BE2C (cell line): ENCODE measurements at regions not wholly inside any gene's neighbourhood (a gene's known extent, or its start where the extent isn't known, plus 50 kb on each side); places are given as distances from the start of the nearest gene placed in this dataset.

Experiments
- DNase-seq: peaks from one replicate; pipeline ENCODE4 v3.0.0-alpha.2; 2020
- H3K27me3 ChIP-seq: fragments of 250-450 bp; sonication (Bioruptor Pico); 2 replicates; pipeline ENCODE4 v1.5.1; 2020; ENCODE audit warnings: mild to moderate bottlenecking
- H3K36me3 ChIP-seq: fragments of 250-450 bp; sonication (Bioruptor Pico); 2 replicates; pipeline ENCODE4 v1.5.1; 2020; ENCODE audit warnings: mild to moderate bottlenecking
- H3K4me1 ChIP-seq: fragments of 250-450 bp; sonication (Bioruptor Pico); 2 replicates; pipeline ENCODE4 v1.5.1; 2020
- H3K4me3 ChIP-seq: 2 replicates; pipeline ENCODE4 v1.5.1; 2011; ENCODE audit warnings: low read depth, low read length
- H3K9me3 ChIP-seq: fragments of 250-450 bp; sonication (Bioruptor Pico); 2 replicates; pipeline ENCODE4 v1.5.1; 2020
- TF ChIP-seq, protein P1 (sequence below): IDR thresholded peaks from 2 replicates; pipeline ENCODE4 v1.5.1; 2012; ENCODE audit warnings: mild to moderate bottlenecking, low read depth, low read length

- H3K4me1 ChIP-seq = peaks cover 6% of the 10 kb centered on the region; the same call in 1 of the 2 replicates
- no peaks in the 10 kb centered on the region; the same call in 1 of the 2 replicates for H3K9me3 ChIP-seq
- TF ChIP-seq, protein P1, sequence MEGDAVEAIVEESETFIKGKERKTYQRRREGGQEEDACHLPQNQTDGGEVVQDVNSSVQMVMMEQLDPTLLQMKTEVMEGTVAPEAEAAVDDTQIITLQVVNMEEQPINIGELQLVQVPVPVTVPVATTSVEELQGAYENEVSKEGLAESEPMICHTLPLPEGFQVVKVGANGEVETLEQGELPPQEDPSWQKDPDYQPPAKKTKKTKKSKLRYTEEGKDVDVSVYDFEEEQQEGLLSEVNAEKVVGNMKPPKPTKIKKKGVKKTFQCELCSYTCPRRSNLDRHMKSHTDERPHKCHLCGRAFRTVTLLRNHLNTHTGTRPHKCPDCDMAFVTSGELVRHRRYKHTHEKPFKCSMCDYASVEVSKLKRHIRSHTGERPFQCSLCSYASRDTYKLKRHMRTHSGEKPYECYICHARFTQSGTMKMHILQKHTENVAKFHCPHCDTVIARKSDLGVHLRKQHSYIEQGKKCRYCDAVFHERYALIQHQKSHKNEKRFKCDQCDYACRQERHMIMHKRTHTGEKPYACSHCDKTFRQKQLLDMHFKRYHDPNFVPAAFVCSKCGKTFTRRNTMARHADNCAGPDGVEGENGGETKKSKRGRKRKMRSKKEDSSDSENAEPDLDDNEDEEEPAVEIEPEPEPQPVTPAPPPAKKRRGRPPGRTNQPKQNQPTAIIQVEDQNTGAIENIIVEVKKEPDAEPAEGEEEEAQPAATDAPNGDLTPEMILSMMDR = no peak
- no peak for DNase-seq
- H3K36me3 ChIP-seq = no peaks in the 10 kb centered on the region
- H3K27me3 ChIP-seq = no peaks in the 10 kb centered on the region
- no peak overlapping the region for H3K4me3 ChIP-seq
Observed at GRCh38 chr1:198377702-198378101, 162.8 kb downstream of the ATP6V1G3 start.

- no peak overlapping the region for H3K4me3 ChIP-seq
- H3K9me3 ChIP-seq = no peaks in the 10 kb centered on the region; the same call in 1 of the 2 replicates
- H3K36me3 ChIP-seq = no peaks in the 10 kb centered on the region
- H3K27me3 ChIP-seq = no peaks in the 10 kb centered on the region
- H3K4me1 ChIP-seq = no peaks in the 10 kb centered on the region
- TF ChIP-seq, protein P1 = no peak
- no peak for DNase-seq
Observed at GRCh38 chr1:198374288-198374687, 166.2 kb downstream of the ATP6V1G3 start.

DNA sequence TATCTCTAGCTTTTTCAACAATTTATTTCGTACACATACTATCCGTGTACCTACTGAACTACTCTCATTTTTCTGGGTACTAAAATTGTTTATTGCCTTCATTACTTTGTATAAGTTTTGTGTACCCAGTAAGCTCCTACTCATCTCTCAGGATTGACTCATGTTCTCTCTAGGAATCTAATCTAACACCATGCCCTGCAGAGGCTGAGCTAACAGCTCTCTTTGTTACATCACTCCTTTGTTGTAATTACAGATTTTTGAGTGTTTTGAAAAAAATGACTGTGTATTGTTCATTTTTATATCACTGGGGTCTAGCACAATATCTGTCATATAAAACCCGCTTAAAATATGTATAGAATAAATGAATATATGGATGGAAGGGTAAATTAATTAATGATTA lies 167.1 kb downstream of the ATP6V1G3 start:
- Histone ChIP-seq H3K36me3 (no peaks in the 10 kb centered on the region), H3K27me3 (no peaks in the 10 kb centered on the region), H3K4me1 (no peaks in the 10 kb centered on the region), H3K9me3 (no peaks in the 10 kb centered on the region; the same call in 1 of the 2 replicates), H3K4me3 (no peak overlapping the region)
- TF ChIP-seq, protein P1 = no peak
- no peak for DNase-seq
